HG03045 (cell line): ENCODE measurements at regions not wholly inside any gene's neighbourhood (a gene's known extent, or its start where the extent isn't known, plus 50 kb on each side); places are given as distances from the start of the nearest gene placed in this dataset.

Experiments
- ATAC-seq: cut with Tn5 transposase; IDR thresholded peaks from one replicate; pipeline ENCODE4 v1.9.1; 2021; ENCODE audit warnings: mild to moderate bottlenecking, moderate library complexity; ENCODE audit not compliant: unreplicated experiment

DNA sequence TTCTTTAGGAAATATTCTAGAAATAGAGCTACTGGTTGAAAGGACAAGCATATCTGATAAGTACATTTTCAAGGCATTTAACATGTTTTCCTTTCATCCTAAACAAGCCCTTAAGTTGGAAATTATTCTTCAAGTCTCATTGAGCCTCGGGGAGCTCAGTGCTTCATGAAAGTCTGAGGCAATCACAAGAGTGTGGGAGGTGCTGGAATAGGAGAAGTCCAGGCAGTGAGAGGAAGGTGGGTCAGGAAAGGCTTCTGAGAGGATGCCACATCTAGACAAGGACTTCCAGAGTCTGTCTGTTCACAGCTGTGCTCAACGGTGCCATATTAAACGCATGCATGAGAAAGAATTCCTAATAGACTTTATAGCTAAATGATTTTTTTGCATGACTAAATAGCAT lies 69.8 kb downstream of the CD83 start:
- no peak for ATAC-seq

- ATAC-seq: no peak
Observed at GRCh38 chr6:14189074-14189473, 71.5 kb downstream of the CD83 start.

GRCh38 chr6:14190191-14190928 lies 72.8 kb downstream of the CD83 start:
- ATAC-seq: no peak

DNA sequence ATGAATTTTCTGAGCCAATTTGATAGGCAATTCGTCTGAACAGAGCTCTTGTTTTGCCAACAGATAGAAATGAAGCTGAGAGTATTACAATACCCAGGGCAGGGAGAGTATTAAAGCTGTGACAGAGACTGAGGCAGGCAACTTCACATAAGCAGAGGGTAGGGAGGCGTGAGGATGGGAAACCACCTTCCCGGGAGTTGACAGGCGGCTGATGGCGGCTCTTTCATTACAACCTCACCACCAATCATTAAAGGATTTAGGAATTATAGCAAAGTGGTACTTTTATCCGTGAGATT lies 73.3 kb downstream of the CD83 start:
- ATAC-seq: no peak

GRCh38 chr6:14191761-14192160 lies 74.2 kb downstream of the CD83 start:
- ATAC-seq: no peak

DNA sequence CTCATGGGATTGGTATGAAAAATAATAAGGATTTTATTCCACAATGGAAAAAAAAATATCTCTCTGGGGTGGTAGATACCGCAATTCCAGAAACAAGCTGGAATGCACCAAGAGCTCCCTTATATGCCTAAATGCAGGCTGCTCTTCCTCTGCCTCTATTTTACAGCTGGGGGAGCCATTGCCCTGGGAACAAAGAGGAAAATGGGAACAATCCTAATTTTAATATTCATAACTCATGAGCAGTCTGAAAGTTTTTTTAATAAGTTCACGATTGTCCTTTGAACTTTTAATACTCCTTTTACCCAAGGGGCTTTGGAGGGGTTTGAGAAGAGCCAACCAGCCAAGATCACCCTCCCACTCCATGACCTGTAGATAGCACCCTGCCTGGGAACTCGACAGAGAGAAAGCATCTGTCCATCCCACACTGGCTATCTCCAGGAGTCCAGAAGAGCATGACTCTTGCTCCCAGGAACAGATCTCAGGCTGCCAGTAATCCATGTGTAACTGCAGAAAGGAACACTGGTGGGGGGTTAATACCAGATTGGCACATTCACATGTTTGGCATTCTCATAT lies 74.7 kb downstream of the CD83 start:
- ATAC-seq: no peak

GRCh38 chr6:14193524-14193923 lies 76.0 kb downstream of the CD83 start:
- no peak for ATAC-seq

GRCh38 chr6:14194483-14194882 lies 76.9 kb downstream of the CD83 start:
- ATAC-seq: no peak

- no peak for ATAC-seq
Observed at GRCh38 chr6:14194976-14195375, 77.4 kb downstream of the CD83 start.

GRCh38 chr6:14196026-14196425 lies 78.5 kb downstream of the CD83 start:
- ATAC-seq: no peak

DNA sequence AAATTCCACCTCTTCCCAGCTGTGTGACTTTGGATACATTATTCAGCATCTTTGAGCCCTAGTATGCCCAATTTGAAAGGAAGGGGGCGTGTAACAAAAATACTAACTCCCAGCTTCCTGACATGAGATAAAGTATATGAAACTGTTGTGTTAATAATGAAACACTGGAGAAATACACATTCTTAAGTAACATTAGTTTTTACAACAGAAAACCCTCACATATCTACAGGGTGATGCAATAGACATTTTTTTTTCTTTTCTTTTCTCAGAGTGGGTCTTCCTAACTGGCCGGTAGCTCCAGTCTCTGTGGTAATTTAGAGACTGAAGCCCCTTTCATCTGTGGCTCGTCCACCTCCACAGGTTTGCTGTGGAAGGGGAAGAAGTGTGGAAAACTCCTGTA lies 79.5 kb downstream of the CD83 start:
- ATAC-seq: no peak

GRCh38 chr6:14200047-14200446 lies 82.5 kb downstream of the CD83 start:
- no peak for ATAC-seq

GRCh38 chr6:14202947-14203346 lies 85.4 kb downstream of the CD83 start:
- no peak for ATAC-seq

GRCh38 chr6:14206391-14206790 lies 88.8 kb downstream of the CD83 start:
- no peak for ATAC-seq

GRCh38 chr6:14207448-14207847 lies 89.9 kb downstream of the CD83 start:
- no peak for ATAC-seq

GRCh38 chr6:14209000-14209399 lies 91.4 kb downstream of the CD83 start:
- ATAC-seq: no peak

- ATAC-seq: no peak
Observed at GRCh38 chr6:14210077-14210476, 92.5 kb downstream of the CD83 start.

DNA sequence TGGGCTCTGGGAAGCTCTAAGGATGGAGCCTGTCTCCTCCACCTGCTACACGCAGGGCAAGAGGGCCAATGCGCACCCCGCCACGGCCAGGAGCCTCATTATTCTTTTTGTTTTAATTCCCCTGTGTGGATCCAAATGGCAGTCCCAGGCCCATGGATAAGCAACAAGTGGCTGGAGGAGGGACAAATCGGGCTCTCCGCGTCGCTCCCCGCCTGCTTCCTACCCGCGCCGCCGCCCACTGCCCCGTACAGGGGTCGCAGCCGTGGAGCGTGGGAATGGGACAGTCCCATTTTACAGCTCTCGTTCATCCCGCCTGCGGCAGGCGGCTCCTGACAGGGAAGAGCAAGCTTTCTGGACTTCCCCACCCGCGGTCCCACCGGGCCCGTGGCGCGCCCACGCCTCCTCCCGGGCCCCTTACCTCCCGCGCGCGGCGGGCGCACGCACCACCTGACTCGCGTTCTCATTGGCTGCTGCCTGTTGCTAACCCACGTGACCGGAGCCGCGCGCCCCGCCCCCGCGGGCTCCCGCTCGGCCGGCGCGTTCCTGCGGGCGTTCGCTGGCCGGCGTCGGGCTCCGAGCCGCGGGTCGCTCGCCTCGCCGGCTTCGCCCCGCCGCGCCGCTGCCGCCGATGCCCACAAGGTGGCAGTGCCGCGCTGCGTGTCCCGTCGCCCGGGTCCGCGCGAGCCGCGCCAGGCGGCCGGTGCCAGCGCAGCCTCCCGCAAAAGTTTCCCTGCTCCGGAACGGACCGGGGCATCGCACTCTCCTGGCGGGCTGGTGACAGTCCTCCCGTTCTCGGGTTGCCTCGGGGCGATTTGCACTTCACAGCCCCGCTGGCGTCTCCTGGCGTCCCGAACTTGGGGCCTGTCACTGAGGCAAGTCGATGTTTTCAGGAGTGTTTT lies 93.3 kb downstream of the CD83 start:
- ATAC-seq: peak; percentile 93

- ATAC-seq: peak; percentile 11
Observed at GRCh38 chr6:14211562-14211942, 94.0 kb downstream of the CD83 start.

DNA sequence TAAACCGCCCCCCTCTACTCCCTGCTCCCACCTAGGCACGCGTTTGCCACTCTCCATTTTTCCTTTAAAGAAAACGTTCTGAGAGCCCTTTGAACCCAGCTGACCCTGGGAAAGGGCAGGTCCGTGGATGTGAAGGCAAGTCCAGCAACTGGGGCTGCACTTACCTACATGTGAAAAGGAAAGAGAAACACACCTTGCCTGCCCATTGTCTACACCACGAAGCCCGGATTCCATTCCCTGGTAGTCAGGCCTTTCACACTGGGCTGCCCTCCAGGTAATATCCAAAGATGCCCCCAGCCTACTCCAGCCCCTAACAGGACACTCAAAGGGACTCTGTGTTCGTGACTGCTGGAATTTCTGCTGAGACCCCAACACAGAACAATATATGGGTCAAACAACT lies 94.4 kb downstream of the CD83 start:
- no peak for ATAC-seq

DNA sequence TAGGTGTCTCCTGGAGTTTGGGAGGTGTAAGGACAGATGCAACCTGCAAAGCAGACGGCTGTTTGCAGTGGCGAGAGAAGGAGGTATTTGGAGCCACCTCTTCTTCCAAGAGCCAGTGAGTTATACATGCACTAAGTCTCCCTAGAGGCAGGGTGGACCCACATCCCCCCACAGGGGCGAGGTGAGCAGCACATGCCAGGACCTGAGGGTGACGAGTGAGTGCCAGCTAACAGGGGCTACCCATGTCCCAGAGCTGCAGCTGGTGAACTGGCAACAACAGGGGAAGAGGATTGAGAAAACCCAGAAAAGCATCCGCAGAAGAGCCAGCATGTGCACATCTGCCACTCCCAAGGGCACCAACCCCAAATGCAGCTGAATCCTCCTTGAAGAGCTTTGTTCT lies 95.1 kb downstream of the CD83 start:
- ATAC-seq: no peak
